GM12878 (cell line): ENCODE measurements at regions not wholly inside any gene's neighbourhood (a gene's known extent, or its start where the extent isn't known, plus 50 kb on each side); places are given as distances from the start of the nearest gene placed in this dataset.
"Not testable (repeated sequence)": the region's sequence is repeated elsewhere in the genome, so short reads cannot be mapped to it uniquely, and the experiment has no call there.

Source experiments
- EZH2 ChIP-seq: IDR thresholded peaks from 2 replicates; pipeline ENCODE4 v1.6.1; 2012; ENCODE audit warnings: low read depth, mild to moderate bottlenecking, control low read depth, inconsistent platforms, low read length, borderline replicate concordance; ENCODE audit not compliant: control insufficient read depth
- GABPA ChIP-seq: IDR thresholded peaks from 2 replicates; pipeline ENCODE4 v1.6.1; 2014; ENCODE audit warnings: antibody characterized with exemption, low read depth, mild to moderate bottlenecking, inconsistent platforms
- POLR2A ChIP-seq: IDR thresholded peaks from 2 replicates; pipeline ENCODE4 v1.6.1; 2011; ENCODE audit warnings: low read depth, mild to moderate bottlenecking, low read length
- SIN3A ChIP-seq: IDR thresholded peaks from 2 replicates; pipeline ENCODE4 v1.6.1; 2012; ENCODE audit warnings: low read depth, low read length, improper control_type of control experiment
- SMC3 ChIP-seq: IDR thresholded peaks from 2 replicates; pipeline ENCODE4 v1.6.1; 2011; ENCODE audit warnings: low read length, improper control_type of control experiment, borderline replicate concordance
- SUZ12 ChIP-seq: fragments of 200-600 bp; sonication (generic); IDR thresholded peaks from one replicate; pipeline ENCODE4 v1.6.1; 2018; ENCODE audit warnings: antibody characterized with exemption, mild to moderate bottlenecking; ENCODE audit not compliant: unreplicated experiment
- TF ChIP-seq, protein P1 (sequence below): IDR thresholded peaks from 2 replicates; pipeline ENCODE4 v1.6.1; 2012; ENCODE audit warnings: low read depth, low read length, improper control_type of control experiment
- TF ChIP-seq, protein P2 (sequence below): IDR thresholded peaks from 2 replicates; pipeline ENCODE4 v1.6.1; 2011; ENCODE audit warnings: low read depth, mild to moderate bottlenecking, low read length, moderate library complexity, borderline replicate concordance; ENCODE audit errors: extremely low read depth
- TF ChIP-seq, protein P3 (sequence below): IDR thresholded peaks from 2 replicates; pipeline ENCODE4 v1.6.1; 2012; ENCODE audit warnings: low read depth, low read length, improper control_type of control experiment

DNA sequence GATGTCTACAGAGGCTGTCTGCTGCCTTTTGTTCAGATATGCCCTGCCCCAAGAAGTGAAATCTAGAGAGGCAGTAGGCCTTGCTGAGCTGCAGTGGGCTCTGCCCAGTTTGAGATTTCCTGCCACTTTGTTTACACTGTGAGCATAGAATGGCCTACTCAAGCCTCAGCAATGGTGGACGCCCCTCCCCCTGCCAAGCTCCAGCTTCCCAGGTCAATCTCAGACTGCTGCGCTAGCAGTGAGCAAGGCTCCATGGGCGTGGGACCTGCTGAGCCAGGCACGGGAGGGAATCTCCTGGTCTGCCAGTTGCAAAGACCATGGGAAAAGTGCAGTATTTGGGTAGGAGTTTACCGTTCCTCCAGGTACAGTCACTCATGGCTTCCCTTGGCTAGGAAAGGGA, 101.8 kb upstream of the ALG10 start:
- not testable (repeated sequence) for TF ChIP-seq SUZ12, SMC3, POLR2A, GABPA, EZH2, SIN3A
- TF ChIP-seq, protein P1, sequence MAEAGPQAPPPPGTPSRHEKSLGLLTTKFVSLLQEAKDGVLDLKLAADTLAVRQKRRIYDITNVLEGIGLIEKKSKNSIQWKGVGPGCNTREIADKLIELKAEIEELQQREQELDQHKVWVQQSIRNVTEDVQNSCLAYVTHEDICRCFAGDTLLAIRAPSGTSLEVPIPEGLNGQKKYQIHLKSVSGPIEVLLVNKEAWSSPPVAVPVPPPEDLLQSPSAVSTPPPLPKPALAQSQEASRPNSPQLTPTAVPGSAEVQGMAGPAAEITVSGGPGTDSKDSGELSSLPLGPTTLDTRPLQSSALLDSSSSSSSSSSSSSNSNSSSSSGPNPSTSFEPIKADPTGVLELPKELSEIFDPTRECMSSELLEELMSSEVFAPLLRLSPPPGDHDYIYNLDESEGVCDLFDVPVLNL: not testable (repeated sequence)
- TF ChIP-seq, protein P2, sequence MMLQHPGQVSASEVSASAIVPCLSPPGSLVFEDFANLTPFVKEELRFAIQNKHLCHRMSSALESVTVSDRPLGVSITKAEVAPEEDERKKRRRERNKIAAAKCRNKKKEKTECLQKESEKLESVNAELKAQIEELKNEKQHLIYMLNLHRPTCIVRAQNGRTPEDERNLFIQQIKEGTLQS: not testable (repeated sequence)
- TF ChIP-seq, protein P3, sequence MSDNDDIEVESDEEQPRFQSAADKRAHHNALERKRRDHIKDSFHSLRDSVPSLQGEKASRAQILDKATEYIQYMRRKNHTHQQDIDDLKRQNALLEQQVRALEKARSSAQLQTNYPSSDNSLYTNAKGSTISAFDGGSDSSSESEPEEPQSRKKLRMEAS: not testable (repeated sequence)
